ENCODE measurements at regions not wholly inside any gene's neighbourhood (a gene's known extent, or its start where the extent isn't known, plus 50 kb on each side); places are given as distances from the start of the nearest gene placed in this dataset.

DNA sequence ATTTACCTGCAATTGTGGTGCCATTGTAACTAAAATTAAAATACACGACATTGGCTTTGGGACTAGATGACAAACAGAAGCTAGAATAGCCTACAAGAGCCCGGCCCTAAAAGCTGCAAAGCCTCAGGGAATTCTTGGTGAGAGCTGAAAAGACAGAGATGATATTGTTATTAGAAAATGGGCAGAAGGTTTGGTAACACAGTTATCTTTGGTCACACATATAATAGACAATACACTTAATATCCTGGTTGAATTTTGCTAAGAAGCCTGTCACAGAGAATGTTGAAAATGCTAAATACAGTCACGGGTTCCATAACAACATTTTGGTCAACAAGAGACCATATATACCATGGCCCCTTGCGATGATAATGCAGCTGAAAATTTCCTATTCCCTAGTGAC is 157.3 kb upstream of the CDH19 start (continued):
- TF ChIP-seq, protein P1, sequence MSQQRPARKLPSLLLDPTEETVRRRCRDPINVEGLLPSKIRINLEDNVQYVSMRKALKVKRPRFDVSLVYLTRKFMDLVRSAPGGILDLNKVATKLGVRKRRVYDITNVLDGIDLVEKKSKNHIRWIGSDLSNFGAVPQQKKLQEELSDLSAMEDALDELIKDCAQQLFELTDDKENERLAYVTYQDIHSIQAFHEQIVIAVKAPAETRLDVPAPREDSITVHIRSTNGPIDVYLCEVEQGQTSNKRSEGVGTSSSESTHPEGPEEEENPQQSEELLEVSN (IDR thresholded peaks at IDR 0.05), result no peak
- TF ChIP-seq TBP (IDR thresholded peaks at IDR 0.05; ENCODE audit: low read depth, low read length), result no peak
- no peak for TF ChIP-seq SP1 (IDR thresholded peaks at IDR 0.05; ENCODE audit: low read depth, low read length)
- no peak for TF ChIP-seq TCF12 (IDR thresholded peaks at IDR 0.05; ENCODE audit: low read depth, low read length)
- TF ChIP-seq YY1 (IDR thresholded peaks at IDR 0.05; ENCODE audit: low read depth, low read length), result no peak
- no peak for TF ChIP-seq CBX5 (IDR thresholded peaks at IDR 0.05; ENCODE audit: low read depth, low read length)

All from H1 (cell line).